Upper lobe of left lung (tissue), 4 donors: ENCODE measurements at regions not wholly inside any gene's neighbourhood (a gene's known extent, or its start where the extent isn't known, plus 50 kb on each side); places are given as distances from the start of the nearest gene placed in this dataset.

ENCODE experiments used
- EP300 ChIP-seq, 4 donors: sonication (generic); formaldehyde crosslinking; IDR thresholded peaks; one replicate each; pipeline ENCODE4 v1.5.1; 2017; ENCODE audit warnings: antibody characterized with exemption in 4 of 4, control low read depth in 2 of 4
- POLR2A ChIP-seq, 4 donors: fragments of 450-650 bp; IDR thresholded peaks; one replicate each; pipeline ENCODE4 v1.5.1; 2016 to 2017; ENCODE audit warnings: antibody characterized with exemption in 4 of 4, mild to moderate bottlenecking in 2 of 4
- TF ChIP-seq, protein P1 (sequence below), 6 experiments: fragments of 450-650 bp in 4 of 6; fragments of 200-600 bp in 2 of 6; sonication (generic) in 2 of 6; IDR thresholded peaks; one replicate each; pipeline ENCODE4 v1.5.1; 2016 to 2019; ENCODE audit warnings: antibody characterized with exemption in 6 of 6

DNA sequence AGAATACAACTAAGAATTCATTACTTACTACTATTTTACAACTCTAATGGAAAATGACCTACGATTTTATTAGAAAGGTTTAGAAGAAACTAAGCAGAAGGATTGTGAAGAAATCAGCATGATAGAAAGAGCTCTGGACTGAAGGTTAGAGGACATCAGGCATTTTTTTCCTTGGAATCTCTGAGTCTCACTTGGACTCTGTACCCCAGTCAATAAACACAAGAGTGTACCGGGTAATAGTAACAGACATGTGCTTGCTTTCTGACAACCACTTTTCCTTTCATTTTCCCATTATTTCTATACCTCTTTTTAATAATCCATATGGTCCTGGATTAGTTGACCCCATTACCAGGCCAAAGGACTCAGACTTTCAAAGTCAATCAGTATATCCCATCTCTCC is 1240.9 kb upstream of the LRRTM3 start:
- TF ChIP-seq, protein P1, sequence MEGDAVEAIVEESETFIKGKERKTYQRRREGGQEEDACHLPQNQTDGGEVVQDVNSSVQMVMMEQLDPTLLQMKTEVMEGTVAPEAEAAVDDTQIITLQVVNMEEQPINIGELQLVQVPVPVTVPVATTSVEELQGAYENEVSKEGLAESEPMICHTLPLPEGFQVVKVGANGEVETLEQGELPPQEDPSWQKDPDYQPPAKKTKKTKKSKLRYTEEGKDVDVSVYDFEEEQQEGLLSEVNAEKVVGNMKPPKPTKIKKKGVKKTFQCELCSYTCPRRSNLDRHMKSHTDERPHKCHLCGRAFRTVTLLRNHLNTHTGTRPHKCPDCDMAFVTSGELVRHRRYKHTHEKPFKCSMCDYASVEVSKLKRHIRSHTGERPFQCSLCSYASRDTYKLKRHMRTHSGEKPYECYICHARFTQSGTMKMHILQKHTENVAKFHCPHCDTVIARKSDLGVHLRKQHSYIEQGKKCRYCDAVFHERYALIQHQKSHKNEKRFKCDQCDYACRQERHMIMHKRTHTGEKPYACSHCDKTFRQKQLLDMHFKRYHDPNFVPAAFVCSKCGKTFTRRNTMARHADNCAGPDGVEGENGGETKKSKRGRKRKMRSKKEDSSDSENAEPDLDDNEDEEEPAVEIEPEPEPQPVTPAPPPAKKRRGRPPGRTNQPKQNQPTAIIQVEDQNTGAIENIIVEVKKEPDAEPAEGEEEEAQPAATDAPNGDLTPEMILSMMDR (IDR thresholded peaks at IDR 0.05), result no peak
- no peak for TF ChIP-seq POLR2A (IDR thresholded peaks at IDR 0.05)
- TF ChIP-seq EP300 (IDR thresholded peaks at IDR 0.05), result no peak
